CD4-positive, alpha-beta T cell treated with Interferon gamma for 1 hour (primary cell): ENCODE measurements at regions not wholly inside any gene's neighbourhood (a gene's known extent, or its start where the extent isn't known, plus 50 kb on each side); places are given as distances from the start of the nearest gene placed in this dataset.

Source experiments
- DNase-seq: peaks from one replicate; pipeline ENCODE4 v3.0.0-alpha.2; 2020

GRCh38 chr16:18050777-18051176, 285.8 kb downstream of the NPIPA8 start:
- no peak for DNase-seq

DNA sequence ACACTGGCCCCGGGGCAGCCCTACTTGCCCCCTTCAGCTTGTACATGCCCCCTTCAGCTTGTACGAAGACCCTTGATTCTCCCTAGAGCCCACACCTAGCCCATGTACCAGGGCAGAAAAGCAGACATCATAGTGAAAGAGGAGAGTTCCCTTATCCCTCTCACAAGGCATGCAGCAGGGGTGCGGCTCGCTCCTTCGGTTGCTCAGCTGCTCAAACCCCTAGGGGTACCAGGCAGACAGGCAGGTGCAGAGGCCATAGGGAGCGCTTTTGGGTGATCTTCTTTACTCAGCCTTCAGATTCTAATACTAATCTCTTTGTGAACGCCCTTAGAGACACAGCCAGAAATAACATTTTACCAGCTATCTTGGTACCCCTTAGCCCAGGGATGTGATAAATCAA, 286.3 kb downstream of the NPIPA8 start:
- no peak for DNase-seq

DNA sequence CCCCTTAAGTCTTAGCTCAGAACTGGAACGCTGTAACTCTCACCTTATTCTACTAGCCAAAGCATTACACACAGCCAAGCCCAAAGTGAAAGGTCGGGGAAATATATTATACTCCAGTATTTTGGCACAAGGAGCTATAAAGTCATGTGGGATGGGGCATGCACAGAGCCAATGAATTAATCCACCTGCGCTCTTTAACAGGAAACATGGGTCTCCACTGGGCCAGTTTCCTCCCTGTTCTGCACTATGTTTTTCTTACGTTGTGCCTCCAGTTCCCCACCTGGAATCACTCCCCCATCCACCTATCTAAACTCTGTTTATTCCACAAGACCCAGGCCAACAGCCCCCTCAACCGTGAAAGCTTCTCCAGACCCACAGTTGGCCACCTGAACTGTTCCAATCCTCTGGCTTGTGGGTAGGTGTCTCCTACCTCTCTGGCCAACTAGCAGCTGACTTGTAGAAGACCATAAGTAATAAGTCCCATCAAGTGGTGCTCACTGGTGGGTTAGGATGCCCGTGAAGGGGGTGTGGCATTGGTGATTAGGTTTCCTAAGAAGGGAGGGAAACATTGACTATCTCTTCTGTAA, 286.9 kb downstream of the NPIPA8 start:
- no peak for DNase-seq

DNA sequence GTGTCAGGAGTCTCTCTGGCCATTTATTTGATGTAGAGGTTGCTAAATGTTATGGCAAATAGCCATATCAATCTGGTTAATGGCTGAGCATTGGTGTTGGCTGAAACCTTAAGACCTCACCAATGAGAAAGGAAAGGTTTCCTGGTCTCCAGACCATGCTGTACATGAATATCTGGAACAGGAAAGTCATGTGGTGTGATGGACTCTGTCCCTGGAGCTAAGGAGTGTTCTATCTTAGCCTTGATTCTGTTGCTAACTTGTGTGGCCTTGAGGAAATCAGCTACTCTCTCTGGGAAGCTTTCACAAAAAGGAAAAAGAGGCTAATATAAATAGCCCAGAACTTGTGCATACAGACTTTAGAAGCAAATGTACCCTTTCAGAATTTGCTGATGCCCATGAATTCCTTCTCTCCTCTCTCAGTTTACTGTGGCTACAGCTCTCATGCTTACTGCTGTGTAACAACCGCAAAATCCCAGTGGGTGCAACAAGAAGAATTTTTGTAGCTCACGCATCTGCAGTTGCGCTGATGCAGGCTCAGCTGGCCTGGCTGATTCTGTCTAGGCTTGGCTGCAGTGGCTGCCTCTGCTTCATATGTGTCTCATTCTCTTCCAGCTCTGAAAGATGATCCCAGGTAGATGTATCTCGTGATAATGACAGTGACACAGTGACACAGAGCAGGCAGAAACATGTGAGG, 287.5 kb downstream of the NPIPA8 start:
- DNase-seq: no peak

GRCh38 chr16:18047761-18048160, 288.8 kb downstream of the NPIPA8 start:
- DNase-seq: no peak

GRCh38 chr16:18045356-18045755, 291.2 kb downstream of the NPIPA8 start:
- no peak for DNase-seq

- no peak for DNase-seq
These were observed 294.4 kb downstream of the NPIPA8 start for GRCh38 chr16:18041864-18042834.

DNA sequence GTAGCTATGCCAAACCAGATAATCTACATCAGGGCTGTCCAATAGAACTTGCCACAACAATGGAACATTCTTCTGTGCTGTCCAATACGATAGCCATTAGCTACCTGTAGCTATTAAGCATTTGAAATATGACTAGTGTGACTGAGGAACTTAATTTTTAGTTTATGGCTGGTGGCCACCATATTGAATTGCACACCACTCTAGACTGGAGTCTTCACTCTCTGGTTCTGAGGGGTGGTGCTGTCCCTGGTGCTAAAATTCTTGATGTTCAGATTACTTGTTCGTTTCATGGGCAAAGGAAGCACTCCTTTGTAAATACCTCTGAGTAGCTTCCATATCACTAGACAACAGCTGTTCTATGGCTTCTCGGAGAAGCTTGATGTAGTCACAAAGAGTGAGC, 296.6 kb downstream of the NPIPA8 start:
- no peak for DNase-seq

DNA sequence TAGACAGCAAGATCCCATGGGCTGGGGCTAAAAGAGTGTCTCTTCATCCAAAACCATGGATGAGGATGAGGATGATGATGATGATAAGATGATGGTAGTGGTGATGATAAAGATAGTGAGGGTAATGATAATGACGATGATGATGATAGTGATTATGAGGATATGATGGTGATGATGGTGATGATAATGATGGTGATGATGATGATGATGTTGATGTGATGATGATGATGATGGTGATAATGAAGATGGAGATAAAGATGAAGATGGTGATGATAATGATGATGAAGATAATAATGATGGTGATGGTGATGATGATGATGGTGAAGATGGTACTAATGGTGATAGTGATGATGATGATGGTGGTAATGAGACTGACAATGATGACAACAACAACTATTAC, 299.5 kb downstream of the NPIPA8 start:
- no peak for DNase-seq

DNA sequence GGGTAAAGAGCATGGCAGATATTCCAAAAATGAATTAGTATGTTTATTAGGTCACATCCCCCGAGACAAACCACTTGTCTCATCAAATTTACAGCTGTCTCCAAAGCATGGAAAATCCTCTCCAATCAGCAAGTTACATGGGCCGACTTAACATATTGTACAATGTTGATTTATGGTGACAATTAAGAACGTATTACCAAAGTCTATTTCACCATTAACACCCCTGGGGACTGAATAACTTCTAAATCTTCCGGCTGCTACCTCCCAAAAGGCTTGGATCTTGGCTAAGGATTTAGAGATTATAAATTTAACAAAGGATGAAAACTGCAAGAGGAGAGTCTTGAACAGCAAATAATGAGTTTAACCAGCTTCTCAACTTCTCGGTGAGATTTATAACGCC, 311.9 kb downstream of the NPIPA8 start:
- DNase-seq: no peak

- DNase-seq: no peak
These were observed 318.2 kb downstream of the NPIPA8 start for GRCh38 chr16:18018376-18018775.

DNA sequence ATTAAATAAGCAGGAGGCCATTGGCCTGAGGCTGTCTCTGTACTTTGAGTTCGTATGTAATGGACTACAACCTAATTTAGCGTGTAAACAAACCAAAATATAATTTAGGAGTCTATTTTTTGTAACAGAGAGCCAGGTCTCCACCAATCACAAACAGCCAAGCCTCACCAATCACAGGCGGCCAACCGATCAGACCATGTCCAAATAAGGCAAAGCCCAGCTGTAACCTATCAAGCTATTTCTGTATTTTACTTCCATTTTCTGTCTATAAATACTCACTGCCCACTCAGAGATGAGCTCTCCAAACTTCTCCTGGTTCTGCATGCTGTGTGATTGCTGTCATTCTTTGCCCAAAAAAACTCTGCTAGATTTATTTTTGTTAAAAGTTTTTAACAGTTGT, 322.7 kb downstream of the NPIPA8 start:
- DNase-seq: no peak

GRCh38 chr16:18008356-18008755, 328.2 kb downstream of the NPIPA8 start:
- DNase-seq: no peak

DNA sequence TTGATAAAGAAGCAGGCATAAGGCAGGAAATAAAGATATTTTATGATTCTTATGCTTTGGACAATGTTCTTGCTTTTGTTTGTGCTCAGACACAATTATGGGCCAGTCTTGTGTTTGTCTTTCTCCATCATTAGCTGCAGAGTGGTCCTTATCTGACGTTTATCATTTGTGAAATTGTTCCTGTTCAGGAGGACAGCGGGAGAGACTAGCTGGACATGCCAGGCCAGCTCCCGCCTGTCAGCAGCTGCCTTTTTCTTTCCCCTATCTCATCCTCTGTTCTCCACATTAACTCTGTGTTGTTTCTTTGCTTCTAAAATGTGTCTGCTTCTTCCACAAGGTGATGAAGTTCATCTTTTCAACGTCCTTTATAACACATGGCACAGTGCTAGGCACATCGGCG, 333.5 kb downstream of the NPIPA8 start:
- DNase-seq: no peak

DNA sequence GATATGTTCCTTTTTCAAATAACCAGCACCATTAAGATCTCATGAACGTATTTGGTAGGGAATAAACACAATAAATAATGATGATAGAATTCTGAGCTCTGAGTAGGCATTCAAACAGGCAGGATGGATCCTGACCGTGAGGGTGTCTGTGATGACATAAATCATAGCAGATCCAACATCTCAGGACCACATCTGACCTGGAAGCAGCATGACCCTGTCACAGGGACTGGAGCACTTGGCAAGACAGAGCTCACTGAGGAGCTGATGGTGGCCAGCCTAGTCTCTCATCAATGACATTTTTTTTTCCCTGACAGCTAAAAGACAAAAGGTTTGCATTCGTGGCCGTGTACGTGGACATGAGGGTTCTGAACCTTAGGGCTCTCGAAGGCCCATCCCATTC, 337.5 kb downstream of the NPIPA8 start:
- DNase-seq: no peak

DNA sequence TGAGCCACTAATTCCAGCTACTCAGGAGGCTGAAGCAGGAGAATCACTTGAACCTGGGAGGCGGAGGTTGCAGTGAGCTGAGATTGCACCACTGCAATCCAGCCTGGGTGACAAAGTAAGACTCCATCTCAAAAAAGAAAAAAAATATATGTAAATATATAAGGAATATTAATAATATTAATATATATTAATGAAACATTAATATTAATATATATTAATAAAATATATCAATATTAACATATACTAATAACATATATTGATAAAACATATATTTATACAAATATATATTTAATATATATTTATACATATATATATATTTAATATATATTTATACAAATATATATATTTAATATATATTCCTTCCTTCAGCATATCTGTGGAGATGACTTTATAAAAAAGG, 338.0 kb downstream of the NPIPA8 start:
- DNase-seq: no peak

DNA sequence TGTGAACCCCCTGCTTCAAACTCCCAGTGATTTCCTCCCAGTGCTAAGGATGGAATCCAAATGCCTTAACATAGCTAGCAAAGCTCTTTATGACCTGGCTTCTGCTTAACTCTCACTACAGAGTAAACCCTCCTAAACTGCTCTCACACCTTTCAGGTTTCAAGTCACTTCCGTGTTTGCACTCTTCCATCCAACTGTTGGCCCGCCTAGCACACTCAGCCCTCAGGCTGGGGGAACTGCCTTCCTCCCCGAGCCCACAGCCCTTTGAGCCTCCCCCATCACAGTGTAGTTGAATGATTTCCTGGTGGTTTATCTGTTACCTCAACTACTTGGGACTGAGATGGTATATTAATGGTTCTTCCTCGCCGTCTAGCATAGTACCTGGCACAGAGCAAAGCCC, 342.5 kb downstream of the NPIPA8 start:
- no peak for DNase-seq

GRCh38 chr16:17992416-17992815, 344.1 kb downstream of the NPIPA8 start:
- DNase-seq: no peak

DNA sequence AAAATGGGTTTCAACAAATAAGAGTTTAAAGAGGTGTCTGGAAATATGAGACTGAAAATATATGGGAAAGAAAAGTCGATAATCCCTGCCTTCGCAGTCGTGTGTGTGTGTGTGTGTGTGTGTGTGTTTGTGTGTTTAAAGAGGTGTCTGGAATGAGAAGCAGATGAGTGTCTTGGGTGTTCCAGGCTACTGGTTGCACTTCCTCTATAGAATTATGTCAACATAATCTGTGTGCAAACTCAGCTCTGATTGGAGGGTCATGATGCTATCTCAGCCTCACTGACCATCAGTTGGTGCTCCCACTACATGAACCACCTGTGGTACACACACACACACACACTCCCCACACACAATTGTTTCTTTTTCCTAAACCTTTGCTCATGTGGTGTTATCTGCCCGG, 347.3 kb downstream of the NPIPA8 start:
- DNase-seq: no peak

- DNase-seq: no peak
These were observed 347.7 kb downstream of the NPIPA8 start for GRCh38 chr16:17988839-17989238.

- DNase-seq: no peak
These were observed 349.5 kb downstream of the NPIPA8 start for GRCh38 chr16:17986991-17987390.

GRCh38 chr16:17984810-17985209, 351.7 kb downstream of the NPIPA8 start:
- DNase-seq: no peak

- no peak for DNase-seq
These were observed 352.5 kb downstream of the NPIPA8 start for GRCh38 chr16:17983847-17984639.
